Panc1 (cell line): ENCODE measurements at regions not wholly inside any gene's neighbourhood (a gene's known extent, or its start where the extent isn't known, plus 50 kb on each side); places are given as distances from the start of the nearest gene placed in this dataset.

Experiments
- ATAC-seq: fragments of 200-7000 bp; cut with Tn5 transposase; 2 replicates; pipeline ENCODE4 v1.9.1; 2020; ENCODE audit warnings: mild to moderate bottlenecking, moderate library complexity
- BruUV-seq: library from RNA; stranded (reverse); fragments of 400-500 nt; replicated peaks from 2 replicates; lab custom pipeline; 2021; lab: Mats Ljungman, UMichigan
- CTCF ChIA-PET: fragments of 300-600 bp; sonication (Branson Sonifier 250); formaldehyde crosslinking; loops from one replicate; lab custom pipeline; 2022; ENCODE audit warnings: antibody characterized with exemption; lab: Charles Lee
- POLR2A ChIA-PET: fragments of 300-600 bp; sonication (Branson Sonifier 250); formaldehyde crosslinking; loops from one replicate; lab custom pipeline; 2022; ENCODE audit warnings: antibody characterized with exemption; lab: Charles Lee
- DNase-seq: peaks from one replicate; pipeline ENCODE4 v3.0.0-alpha.2; 2010; ENCODE audit warnings: low read depth, low spot score
- H3K27ac ChIP-seq: 2 replicates; pipeline ENCODE4 v1.5.1; 2011; ENCODE audit warnings: mild to moderate bottlenecking, low read length, inconsistent platforms
- H3K27me3 ChIP-seq: fragments of 200-500 bp; sonication (Bioruptor generic); 2 replicates; pipeline ENCODE4 v1.6.0; 2014; ENCODE audit warnings: low read length, inconsistent platforms; ENCODE audit not compliant: control insufficient read depth, insufficient read depth
- H3K36me3 ChIP-seq: fragments of 200-500 bp; sonication (Bioruptor generic); 2 replicates; pipeline ENCODE4 v1.5.1; 2014; ENCODE audit warnings: inconsistent platforms, mild to moderate bottlenecking, low read length, moderate library complexity; ENCODE audit not compliant: control insufficient read depth, insufficient read depth
- H3K4me1 ChIP-seq: 2 replicates; pipeline ENCODE4 v1.5.1; 2011; ENCODE audit warnings: inconsistent platforms, mild to moderate bottlenecking, low read length, moderate library complexity; ENCODE audit not compliant: control insufficient read depth, insufficient read depth
- H3K4me3 ChIP-seq, 2 experiments: 2 replicates each; pipeline ENCODE4 v1.5.1; 2011 to 2012; ENCODE audit warnings: low read depth in 2 of 2, low read length in 2 of 2, mild to moderate bottlenecking in 2 of 2, inconsistent platforms in 1 of 2, moderate library complexity in 1 of 2
- H3K9me3 ChIP-seq: fragments of 200-500 bp; sonication (Bioruptor generic); 2 replicates; pipeline ENCODE4 v1.5.1; 2014; ENCODE audit warnings: low read depth, mild to moderate bottlenecking, inconsistent platforms, low read length, moderate library complexity; ENCODE audit not compliant: control insufficient read depth, insufficient read depth
- CTCF ChIP-seq: fragments of 450-650 bp; IDR thresholded peaks from 2 replicates; pipeline ENCODE4 v1.5.1; 2017; ENCODE audit warnings: mild to moderate bottlenecking
- POLR2AphosphoS5 ChIP-seq: IDR thresholded peaks from 2 replicates; pipeline ENCODE4 v1.6.1; 2012; ENCODE audit warnings: mild to moderate bottlenecking, low read depth, low read length, moderate library complexity
- REST ChIP-seq, 2 experiments: IDR thresholded peaks; 2 replicates each; pipeline ENCODE4 v1.6.1; 2011 to 2012; ENCODE audit warnings: low read depth in 2 of 2, control low read depth in 1 of 2, low read length in 1 of 2, mild to moderate bottlenecking in 1 of 2, moderate library complexity in 1 of 2; ENCODE audit not compliant: insufficient read depth in 1 of 2
- SIN3A ChIP-seq: IDR thresholded peaks from 2 replicates; pipeline ENCODE4 v1.6.1; 2012; ENCODE audit warnings: low read depth, mild to moderate bottlenecking, low read length, moderate library complexity, borderline replicate concordance; ENCODE audit not compliant: insufficient read depth
- TCF7L2 ChIP-seq: IDR thresholded peaks from 2 replicates; pipeline ENCODE4 v1.6.1; 2011; ENCODE audit warnings: mild to moderate bottlenecking, low read depth, low read length, inconsistent platforms
- in situ Hi-C: cut with HindIII; loops from 2 replicates; pipeline ENCODE4 v1.10.0; 2016; ENCODE audit warnings: low sequenced_read_pairs, low pct_unique_long_range_greater_than_20kb
- intact Hi-C: fragments of 100-400 bp; cut with micrococcal nuclease; formaldehyde crosslinking; loops from one replicate; pipeline ENCODE4 v1.10.0; 2022; ENCODE audit not compliant: unreplicated experiment

DNA sequence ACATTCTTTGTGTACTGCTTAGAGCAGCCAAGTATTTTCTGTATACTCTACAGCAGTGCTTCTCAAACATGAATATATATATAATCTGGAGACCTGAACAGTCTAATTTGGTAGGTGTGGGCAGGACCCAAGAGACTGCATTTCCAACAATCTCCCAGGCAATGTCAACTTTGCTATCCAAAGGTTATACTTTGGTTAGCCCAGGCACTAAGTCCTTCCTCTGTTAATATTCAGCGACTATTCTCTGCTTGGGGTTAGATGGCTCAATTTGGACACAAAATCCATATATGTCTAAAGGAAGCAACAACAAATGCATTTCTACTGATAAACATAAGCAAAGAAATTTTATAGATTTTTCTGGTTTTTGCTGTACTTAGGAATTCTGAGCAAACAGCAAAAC lies 480.0 kb upstream of the RPS6KA3 start:
- BruUV-seq, result no TSS peak
- Histone ChIP-seq H3K27me3 (no peaks in the 10 kb centered on the region), H3K4me3 (no peak overlapping the region), H3K9me3 (no peaks in the 10 kb centered on the region), H3K27ac (no peak overlapping the region), H3K36me3 (no peaks in the 10 kb centered on the region), H3K4me1 (no peaks in the 10 kb centered on the region)
- no peak for DNase-seq
- POLR2A ChIA-PET, result no interaction called here
- intact Hi-C loops (no loop called here), in situ Hi-C loops (no loop called here)
- TF ChIP-seq TCF7L2 (no peak), POLR2AphosphoS5 (no peak), CTCF (no peak), REST (IDR thresholded peaks at IDR 0.05; ENCODE audit: insufficient read depth in 1 of 2, low read depth in 2 of 2, low read length in 1 of 2) (no peak), SIN3A (no peak)
- ATAC-seq, result no peak
- CTCF ChIA-PET, result no interaction called here

- H3K4me3 ChIP-seq, result no peak overlapping the region
- no peak for DNase-seq
- in situ Hi-C loops, result no loop called here
- POLR2A ChIA-PET, result no interaction called here
- H3K27me3 ChIP-seq, result no peaks in the 10 kb centered on the region
- CTCF ChIA-PET, result no interaction called here
- no peak overlapping the region for H3K27ac ChIP-seq
- no peaks in the 10 kb centered on the region for H3K4me1 ChIP-seq
- no peaks in the 10 kb centered on the region for H3K9me3 ChIP-seq
- intact Hi-C loops, result no loop called here
- no TSS peak for BruUV-seq
- TF ChIP-seq SIN3A (no peak), TCF7L2 (no peak), REST (IDR thresholded peaks at IDR 0.05; ENCODE audit: insufficient read depth in 1 of 2, low read depth in 2 of 2, low read length in 1 of 2) (no peak), CTCF (no peak), POLR2AphosphoS5 (no peak)
- no peaks in the 10 kb centered on the region for H3K36me3 ChIP-seq
- no peak for ATAC-seq
Observed at GRCh38 chrX:20743046-20743445, 476.3 kb upstream of the RPS6KA3 start.
